ENCODE measurements at regions not wholly inside any gene's neighbourhood (a gene's known extent, or its start where the extent isn't known, plus 50 kb on each side); places are given as distances from the start of the nearest gene placed in this dataset.
A peak's percentile ranks its signal among the peaks of the same experiment; 100 is the strongest.

DNA sequence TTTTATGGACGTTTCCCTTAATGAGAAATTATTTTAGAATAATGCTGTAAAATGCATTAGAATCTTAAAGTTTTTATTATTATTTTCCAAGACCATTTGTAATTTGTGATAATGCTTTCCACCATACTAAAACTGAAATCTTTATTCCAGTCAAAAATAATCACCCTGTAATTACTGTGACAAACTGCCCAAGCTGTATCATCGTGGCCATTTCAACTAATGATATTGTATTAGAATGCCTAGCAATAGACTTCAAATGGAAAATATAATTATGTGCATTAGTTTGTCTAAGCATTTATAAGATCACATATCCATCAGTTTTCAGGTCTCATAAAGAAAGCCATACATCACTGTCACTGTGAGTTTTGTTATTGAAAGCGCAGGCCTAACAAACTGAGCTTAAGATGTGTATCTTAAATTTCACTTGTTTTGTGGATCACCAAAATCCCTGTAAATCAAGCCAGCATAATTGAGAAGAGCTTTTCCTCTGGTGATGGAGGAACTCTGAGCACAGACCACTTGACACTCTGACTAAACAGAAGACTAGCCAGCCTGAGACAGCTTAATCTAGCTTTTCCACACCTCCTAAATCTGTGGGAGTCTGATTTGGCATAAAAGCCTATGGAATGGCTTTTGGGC is 1312.2 kb upstream of the ACVR2A start:
- DNase-seq, result no peak

DNA sequence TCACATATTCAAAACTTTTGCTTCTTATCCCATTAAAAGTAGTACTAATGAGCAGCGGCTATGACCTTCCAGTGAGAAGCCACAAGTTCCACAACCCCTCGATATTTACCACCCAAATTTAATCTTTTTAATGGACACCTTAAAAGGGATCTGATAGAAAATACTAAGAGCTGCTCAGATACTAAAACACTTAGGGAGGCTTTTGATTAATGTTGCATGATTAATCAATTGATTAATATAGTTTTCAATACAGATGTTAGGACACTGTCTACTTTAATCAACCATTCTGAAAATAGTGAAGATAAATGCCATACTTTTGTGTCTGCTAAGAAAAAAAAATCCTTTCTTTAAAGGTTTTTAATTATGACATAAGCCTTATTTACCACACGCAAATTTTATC is 1312.8 kb upstream of the ACVR2A start:
- no peak for DNase-seq

DNA sequence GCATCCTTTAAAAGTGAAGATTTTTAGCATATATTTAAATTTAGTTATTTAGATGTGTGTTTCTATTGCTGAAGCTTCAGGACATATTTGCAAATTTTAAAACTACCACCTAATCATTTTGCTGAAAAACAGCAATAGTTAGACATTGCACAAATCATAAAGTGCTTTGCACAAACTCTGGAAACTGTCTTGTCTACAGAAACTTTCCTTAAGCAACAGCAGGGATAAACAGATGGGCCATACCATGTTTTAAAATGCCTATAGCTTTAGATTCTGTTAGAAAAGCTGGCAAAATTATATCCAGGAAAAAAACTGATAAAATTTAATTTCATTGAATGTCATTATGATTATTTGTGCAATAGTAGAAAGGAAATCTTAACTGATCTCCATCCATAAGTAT is 1313.9 kb upstream of the ACVR2A start:
- DNase-seq, result no peak

DNA sequence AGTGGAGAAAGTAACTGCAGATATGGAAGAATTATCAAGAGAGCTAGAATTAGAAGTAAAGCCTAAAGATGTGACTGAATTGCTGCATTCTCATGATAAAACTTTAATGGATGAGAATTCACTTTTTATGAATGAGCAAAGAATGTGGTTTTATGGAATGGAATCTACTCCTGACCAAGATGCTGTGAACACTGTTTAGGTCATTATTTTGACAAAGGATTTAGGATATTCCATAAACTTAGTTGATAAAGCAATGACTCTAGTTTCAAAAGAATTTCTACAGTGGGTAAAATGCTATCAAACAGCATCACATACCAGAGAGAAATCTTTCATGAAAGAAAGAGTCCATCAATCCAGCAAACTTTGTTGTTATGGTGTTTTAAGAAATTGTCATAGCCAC is 1317.7 kb upstream of the ACVR2A start:
- no peak for DNase-seq

DNA sequence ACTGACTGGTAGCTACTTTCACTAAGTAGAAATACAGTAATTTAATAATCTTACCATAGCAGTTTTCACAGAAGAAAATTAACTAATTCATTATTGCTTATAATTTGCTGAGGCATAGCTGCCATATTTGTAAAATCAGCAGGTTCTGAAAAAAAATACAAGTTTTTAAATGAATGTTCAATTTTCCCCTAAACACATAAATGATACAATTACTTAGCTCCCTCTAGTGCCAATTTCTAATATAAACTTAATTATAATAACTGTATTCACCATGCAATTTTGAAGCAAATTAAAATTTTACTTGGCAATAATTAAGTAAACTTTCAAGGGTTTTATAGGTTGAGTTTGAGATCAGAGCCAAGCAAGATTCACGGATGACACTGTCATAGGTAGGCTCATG is 1321.6 kb upstream of the ACVR2A start:
- DNase-seq, result peak; percentile 13

DNA sequence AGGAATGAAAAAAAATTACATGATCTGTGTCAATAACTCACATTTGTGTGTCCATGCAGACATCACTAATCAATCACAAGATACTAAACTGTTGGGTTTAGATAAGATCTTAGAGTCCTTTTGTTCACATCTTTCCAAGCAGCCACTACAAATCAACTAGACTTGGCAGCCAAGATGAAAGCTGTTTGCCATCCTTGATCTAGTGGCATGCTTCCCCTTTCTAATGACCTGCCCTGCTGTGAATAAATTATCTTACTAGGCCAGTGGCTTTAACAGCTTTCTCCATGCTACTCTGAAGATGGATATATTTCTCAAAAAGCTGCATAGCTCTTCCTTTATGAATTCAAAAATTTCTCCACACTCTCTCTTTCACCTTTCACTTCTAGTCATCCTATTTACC is 1338.0 kb upstream of the ACVR2A start:
- no peak for DNase-seq

DNA sequence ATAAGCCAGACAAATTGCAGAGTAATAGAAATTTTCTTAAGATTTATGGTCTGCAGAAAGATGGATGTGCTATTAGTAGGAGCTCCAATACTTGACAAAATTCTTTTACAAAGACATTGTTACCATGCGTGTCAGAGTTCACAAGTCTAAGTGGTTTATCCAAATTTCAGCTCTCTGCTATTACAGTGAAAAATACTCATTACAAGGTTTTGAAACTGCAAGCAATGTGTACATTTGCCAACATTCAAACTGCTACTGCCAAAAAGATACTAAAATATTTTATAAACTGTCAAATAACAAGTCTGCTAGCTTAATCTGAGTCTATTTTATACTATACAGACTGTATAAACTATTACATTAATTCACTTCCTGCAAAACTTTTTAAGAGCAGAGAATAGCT is 1341.5 kb upstream of the ACVR2A start:
- no peak for DNase-seq

DNA sequence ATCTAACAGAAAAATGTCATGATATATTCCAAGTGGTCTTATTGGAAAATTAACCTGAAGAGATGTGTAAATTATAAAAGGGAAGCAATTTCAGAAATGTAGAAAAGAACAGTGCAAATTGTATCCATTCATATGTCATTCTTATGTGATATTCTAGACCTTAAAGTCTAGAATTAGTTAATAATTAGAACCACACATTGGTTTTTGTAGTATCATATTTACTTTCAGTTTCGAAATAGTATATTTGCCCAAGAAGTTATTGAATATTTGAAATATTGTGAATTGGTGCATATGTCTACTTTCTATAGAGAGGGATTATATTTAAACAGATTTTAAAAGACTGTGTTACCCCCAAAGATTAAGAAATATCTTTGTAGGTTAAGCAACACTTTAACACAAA is 1348.6 kb upstream of the ACVR2A start:
- DNase-seq, result no peak

DNA sequence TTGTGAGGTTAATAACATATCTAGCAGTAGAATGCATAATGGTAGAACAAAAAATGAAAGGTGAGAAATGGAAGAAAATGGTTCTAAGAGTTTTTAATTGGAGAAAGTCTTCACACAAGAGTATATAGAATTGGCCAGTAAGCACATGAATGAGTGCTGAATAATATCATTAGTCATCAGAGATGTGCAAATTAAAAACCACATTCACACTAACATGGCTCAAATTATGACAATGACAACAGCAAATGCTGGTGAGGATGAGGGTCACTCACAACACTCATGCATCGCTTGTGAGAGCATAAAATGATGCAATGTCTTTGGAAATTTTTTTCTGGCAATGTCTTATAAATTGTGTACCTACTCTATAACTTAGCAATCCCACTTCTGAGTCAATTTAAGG is 1355.4 kb upstream of the ACVR2A start:
- no peak for DNase-seq

DNA sequence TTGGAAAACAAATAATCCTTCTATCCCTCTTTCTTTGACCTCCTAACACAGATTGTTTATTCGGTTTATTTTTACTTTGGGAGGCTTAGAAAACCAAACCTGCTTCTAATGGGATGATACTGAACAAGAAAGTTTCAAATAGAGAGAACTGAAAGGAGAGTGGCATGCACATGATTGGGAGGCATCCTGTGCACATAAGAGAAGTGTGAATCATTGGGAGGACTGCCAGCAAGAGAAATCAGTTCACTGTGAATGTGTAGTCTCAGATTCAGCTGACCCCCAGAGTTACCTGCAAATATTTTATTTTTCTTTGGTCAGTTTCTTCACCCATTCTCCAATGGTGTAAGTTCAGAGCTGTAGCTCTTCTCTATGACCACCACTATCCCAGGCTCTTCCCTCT is 1363.2 kb upstream of the ACVR2A start:
- no peak for DNase-seq

DNA sequence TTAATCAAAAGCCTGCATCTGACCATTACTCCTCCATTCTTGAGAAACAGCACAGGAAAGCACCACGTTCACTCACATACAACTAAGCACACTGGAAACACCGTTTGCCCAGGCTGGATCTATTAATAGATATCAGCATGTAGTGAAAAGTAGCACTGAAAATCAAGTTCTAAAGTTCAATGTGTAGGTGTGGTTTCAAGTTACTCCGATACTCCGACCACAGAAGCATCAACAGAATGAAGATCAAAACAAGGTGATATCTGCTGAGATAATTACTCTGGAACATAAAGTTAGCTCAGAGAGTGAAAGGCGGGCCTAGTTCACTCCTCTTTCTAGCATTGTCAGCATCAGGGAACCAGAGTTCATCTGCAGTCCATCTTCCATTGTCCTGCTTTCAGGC is 1367.4 kb upstream of the ACVR2A start:
- DNase-seq, result no peak

DNA sequence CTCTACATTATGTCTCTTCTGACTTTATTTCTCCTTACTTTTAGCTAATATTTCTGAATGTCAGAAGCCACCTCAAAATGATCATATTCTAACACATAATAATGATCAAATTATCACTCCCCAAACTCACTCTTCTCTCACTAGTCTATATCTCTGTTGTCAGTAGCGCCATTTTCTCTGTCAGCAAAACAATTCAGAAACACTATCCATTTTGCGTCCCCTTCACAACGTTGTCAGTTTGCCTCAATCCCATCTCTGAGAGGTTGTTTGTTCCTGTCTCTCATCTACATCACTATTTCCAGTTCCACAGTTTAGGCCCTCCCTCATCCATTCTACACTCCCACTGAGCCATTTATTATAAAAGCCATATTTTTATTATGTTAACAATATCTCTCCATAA is 1376.3 kb upstream of the ACVR2A start:
- DNase-seq, result no peak

DNA sequence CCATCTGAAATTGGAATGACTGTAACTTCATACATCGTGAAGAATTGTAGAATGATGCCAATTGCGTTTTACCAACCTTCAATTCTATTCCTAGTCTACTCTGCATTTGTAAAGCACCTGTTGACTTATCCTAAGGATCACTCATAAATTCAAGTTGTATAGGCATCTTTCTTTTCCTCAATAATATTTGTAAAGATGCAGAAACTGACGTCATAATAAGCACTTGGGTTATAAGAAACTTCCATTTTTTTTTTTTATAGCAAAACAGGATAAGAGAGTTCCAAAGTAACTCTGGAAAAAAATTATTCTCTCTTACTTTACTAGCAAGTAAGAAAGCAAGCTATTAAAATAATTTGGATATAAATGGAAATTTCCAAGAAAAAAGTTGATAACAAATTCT is 1377.4 kb upstream of the ACVR2A start:
- no peak for DNase-seq

DNA sequence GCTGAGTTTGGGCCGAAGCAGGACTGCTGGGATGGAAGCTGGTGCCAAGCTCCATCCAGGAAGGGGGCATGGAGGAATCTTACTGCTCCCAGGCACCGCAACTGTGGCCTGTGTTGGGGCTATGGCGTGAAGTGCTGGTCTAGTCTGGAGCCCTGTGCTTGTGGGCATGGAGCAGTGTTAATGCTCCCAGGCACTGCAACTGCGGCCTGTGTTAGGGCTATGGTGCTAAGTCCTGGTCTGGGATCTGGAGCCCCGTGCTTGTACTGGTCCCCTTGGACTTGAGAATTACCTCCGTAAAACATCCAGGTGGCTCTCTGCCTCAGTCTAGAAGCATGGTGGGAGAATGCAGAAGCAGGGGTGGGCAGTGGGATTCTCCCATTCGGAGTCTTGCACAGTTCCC is 1379.4 kb upstream of the ACVR2A start:
- no peak for DNase-seq

DNA sequence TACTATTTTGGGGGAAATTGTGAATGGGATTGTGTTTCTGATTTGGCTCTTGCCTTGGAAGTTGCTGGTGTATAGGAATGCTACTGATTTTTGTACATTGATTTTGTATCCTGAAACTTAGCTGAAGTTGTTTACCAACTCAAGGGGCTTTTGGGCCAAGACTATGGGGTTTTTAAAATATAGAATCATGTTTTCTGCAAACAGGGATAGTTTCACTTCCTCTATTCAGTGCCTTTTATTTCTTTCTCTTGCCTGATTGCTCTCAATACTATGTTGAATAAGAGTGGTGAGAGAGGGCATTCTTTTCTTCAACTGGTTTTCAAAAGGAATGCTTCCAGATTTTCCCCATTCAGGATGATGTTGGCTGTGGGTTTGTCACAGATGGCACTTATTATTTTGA is 1383.8 kb upstream of the ACVR2A start:
- DNase-seq, result peak; percentile 30

DNA sequence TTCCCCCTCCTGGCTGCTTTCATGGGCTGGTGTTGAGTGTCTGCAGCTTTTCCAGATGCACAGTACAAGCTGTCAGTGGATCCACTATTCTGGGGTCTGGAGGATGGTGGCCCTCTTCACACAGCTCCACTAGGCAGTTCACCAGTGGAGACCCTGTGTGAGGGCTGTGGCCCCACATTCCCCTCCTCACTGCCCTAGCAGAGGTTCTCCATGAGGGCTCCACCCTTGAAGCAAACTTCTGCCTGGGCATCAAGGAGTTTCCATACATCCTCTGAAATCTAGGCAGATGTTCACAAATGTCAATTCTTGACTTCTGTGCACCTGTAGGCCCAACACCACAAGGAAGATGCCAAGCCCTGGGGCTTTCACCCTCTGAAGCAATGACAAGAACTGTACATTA is 1386.2 kb upstream of the ACVR2A start:
- no peak for DNase-seq

DNA sequence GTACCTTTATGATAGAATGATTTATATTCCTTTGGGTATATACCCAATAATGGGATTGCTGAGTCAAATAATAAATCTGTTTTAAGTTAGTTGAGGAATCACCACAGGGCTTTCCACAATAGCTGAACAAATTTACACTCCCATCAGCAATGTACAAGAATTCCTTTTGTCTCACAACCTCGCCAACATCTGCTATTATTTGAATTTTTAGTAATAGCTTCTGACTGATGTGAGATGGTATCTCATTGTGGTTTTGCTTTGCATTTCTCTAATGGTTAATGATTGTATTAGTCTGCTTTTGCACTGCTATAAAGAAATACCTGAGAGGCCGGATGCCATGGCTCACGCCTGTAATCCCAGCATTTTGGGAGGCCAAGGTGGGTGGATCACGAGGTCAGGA is 1387.6 kb upstream of the ACVR2A start:
- DNase-seq, result no peak

DNA sequence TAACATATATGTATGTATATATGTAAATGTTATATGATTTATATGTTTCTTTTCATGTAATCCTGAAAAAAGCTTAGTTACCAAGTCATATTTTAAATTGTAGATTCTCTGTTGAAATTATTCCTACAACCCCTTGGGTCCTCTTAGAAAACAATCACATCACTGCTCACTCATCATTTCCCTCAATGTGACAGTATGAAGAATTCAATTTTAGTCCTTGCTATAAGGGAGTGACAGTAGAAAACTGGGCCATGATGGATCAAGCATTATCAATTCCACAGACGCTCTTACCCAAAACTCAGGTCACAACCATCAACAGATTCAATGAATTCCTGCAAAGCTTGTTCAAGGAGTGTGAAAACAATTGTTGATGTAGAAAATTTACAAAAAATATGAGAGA is 1389.5 kb upstream of the ACVR2A start:
- no peak for DNase-seq

DNA sequence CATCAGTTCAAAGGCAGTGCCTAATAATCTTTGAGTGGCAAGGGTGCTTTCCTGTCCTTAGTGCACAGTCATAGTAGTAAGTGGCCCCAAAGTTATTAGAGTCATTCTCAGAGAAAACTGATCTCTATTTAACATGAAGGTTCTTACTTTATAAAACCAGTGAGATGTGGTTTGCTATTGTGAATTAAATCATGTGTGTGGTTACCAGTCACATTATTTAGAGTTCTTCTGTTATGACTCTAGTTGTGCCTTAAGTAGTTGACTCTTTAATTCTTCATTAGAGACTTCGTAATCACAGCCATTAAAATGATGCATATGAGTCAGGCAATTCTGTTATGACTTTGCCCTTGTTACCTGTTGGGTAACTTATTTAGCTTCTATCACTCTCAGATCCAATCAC is 1392.9 kb upstream of the ACVR2A start:
- no peak for DNase-seq

DNA sequence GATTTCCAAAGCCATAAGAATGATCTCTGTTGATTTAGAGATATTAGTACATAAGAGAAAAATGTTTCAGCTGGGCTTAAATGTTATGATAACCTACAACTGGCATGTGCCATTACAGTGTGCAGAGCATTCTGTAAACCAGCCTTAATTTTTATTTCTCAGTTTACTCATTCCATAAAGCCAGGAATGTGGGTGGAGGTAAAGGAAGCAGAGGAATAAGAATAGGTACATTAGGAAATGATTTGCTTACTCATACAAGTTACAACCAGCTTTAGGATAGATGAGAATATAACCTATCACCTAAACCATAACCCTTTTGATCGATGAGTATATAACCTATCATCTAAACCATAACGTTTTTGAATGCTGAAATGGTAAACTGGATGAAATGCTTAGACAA is 1394.7 kb upstream of the ACVR2A start:
- no peak for DNase-seq

DNA sequence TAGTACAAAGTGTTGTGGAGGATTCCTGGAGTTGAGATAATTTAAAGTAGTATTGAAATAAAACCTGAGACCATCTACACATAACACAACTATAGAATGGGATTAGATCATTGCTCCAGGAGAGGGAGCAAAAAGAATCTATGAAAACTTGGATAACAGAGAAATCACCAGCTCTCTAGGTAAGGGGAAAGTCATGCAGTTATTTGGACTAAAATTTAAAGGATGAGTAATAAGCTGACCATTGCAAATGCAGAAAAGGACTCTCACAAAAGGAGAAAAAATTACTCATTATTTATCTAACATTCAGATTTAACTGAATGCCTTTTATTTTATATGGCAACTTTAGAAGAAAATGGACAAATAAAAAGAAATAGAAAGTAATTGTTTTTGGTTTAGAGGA is 1399.8 kb upstream of the ACVR2A start:
- DNase-seq, result no peak

DNA sequence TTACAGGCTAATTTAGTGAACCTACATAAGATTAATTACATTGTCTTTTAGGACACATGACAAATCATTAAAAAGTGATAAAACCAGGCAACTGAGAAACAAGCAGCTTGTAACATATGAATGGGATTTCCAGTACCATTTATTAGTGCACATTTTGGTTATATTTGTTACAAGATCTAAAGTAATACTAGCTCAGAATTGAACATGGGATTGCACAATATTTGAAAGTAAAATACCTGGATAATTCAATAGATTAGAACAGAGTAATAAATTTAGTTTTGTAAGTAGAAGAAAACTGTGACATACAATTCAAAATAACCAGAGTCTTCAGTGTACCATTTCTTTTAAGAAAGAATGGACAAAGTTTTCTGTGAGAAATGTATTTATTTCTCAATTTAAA is 1400.7 kb upstream of the ACVR2A start:
- no peak for DNase-seq

DNA sequence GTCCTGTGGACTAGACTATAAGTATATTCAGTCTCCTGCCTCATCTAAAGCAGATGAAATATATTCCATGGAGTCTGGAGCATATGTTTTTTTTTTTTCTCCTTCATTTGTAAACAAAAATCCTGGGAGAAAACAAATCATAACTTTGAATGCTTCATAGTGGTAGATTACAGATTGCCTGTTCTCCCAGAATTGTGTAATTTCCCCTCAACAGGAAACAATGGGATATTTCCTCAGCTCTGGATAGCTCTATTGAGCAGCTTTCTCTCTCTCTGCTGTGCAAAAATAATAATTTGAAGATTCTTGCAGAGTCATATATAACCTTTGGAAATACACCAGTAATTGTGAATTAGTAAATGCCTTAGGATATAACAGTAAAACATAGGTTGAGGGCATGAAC is 1406.6 kb upstream of the ACVR2A start:
- no peak for DNase-seq

DNA sequence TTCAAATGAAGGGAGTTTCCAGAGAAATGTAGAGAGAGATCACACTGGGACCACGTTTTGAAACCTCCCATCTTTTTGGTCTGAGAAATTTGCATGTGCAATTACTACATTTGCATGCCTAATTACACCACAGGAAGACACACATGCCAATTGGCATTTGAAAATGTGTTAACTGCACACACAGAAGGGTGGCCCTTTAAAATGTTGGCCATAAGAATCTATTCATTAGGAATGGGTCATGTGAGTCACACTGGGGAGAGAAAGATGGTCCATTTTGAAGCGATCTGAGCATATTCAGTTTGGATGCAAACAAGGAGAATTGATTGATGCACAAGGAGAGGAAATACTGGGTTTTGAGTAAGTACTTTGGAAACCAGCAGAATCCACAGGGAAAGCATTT is 1407.1 kb upstream of the ACVR2A start:
- no peak for DNase-seq

DNA sequence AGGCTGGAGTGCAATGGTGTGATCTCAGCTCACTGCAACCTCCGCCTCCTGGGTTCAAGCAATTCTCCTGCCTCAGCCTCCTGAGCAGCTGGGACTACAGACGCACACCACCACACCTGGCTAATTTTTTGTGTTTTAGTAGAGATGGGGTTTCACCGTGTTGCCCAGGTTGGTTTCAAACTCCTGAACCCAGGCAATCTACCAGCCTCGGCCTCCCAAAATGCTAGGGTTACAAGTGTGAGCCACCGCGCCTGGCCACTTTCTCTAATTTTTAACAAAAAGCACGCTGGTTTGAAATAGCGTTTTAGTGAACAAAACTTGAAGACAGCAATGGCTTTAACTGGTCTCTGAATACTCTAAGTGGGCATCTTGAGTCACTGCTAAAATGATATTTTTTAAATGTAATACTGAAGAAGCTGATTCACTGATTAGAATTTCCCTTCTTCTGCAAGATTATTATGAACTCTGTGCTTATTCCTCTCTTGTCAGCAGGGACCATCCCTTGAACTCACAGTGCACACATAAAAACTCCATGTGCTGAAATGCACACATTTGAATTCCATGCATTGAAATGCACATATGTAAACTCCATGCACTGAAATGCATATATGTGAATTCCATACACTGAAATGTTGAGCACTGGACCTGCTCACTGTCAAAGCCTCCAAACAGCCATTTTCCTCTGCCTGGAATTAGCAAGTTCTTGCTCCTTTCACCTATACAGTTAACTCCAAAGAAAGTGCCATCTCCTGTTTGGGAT is 1411.5 kb upstream of the ACVR2A start:
- DNase-seq, result no peak
